ENCODE measurements at regions not wholly inside any gene's neighbourhood (a gene's known extent, or its start where the extent isn't known, plus 50 kb on each side); places are given as distances from the start of the nearest gene placed in this dataset.

GRCh38 chr2:195333869-195334268 lies 323.2 kb upstream of the SLC39A10 start:
- TF ChIP-seq POLR2AphosphoS5 (IDR thresholded peaks at IDR 0.05) (no peak), CTCF (IDR thresholded peaks at IDR 0.05) (no peak)

Measured in sigmoid colon (tissue), 4 donors.